GM18498 (cell line): ENCODE measurements at regions not wholly inside any gene's neighbourhood (a gene's known extent, or its start where the extent isn't known, plus 50 kb on each side); places are given as distances from the start of the nearest gene placed in this dataset.
"Not testable (repeated sequence)": the region's sequence is repeated elsewhere in the genome, so short reads cannot be mapped to it uniquely, and the experiment has no call there.

Experiments
- ATAC-seq: cut with Tn5 transposase; IDR thresholded peaks from one replicate; pipeline ENCODE4 v1.9.1; 2021; ENCODE audit warnings: mild to moderate bottlenecking, moderate library complexity; ENCODE audit not compliant: unreplicated experiment

DNA sequence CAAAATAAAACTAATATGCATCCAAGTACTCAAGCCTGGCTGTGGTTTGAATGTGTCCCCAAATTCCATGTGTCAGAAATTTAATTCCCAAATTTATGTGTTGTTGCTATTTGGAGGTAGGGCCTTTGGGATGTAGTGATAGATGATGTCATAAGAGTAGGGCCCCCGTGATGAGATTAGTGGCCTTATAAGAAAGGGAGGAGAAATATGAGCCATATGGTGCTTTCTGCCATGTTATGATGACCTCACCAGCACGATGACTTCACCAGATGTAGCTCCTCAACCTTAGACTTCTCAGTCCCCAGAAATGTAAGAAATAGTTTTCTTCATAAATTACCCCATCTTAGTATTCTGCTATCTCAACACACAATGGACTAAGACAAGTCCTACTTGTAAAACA, 2264.0 kb downstream of the ARAP2 start:
- no peak for ATAC-seq

DNA sequence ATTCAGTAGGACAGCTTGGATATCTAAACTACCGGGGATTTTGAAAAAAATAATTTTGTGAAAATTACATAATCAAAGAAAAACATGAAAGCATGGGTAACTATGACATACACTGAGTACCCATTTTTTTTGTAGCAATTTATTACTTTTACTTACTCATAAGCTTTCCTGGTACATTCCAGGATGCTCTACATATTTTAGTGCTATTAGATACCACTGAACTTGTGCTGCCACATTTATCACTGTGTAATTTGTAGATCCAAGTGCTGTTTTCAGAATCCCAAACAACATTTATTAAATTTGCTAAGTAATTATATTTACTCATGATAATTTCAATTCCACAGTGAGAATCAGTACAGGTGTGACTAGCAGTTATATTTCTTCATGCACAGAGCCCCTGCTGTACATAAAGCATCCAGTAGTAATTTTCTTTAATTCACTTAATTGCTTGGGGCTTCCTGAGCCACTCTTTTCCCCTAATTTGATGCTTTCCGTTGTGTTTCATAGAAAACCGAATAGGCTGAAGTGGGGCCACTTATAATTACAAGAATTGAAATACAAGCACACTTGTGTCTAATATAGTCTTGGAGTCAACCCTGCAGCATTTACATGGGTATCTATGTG, 2254.4 kb downstream of the ARAP2 start:
- no peak for ATAC-seq

DNA sequence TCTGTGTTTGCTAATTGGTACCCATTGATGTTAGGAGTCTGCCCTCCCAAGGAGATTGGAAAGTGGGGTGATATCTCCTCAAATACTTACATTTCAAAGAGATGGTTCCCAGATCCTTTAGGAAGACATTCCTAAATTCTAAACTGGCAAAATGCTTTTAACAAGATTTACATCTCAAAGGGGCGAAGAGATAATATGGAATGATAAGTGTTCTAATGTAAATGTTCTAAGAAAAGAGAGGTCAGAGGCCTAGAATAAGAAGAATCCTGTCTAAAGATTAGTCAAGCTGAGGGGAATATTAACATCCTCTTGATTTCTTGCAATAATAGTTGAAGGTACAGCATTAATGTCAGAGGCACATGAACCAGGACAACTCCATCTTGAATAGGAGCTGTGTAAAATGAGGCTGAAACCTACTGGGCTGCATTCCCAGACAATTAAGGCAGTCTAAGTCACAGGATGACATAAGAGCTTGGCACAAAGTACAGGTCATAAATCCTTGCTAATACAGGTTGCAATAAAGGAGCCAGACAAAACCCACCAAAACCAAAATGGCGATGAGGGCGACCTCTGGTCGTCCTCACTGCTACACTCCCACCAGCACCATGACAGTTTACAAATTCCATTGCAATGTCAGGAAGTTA, 2248.1 kb downstream of the ARAP2 start:
- ATAC-seq, result no peak

DNA sequence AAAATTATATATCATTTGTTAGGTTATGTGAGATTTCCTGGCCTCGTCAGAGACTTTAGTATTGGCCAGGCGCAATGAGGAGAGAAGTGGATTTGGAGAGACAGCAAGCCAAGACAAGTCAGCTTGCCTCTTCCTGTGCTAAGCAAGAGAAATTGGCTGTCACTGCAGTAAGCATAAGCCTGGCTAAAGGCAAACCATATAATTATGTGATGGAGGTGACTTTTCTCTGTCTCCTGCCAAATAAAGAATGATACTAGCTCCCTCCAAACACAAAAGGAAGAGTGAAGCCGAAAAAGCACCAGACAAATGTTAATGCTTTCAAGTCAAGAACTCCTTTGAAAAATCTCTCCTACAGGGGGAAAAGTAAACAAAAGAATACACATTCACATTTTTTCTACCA, 2246.0 kb downstream of the ARAP2 start:
- ATAC-seq, result no peak

DNA sequence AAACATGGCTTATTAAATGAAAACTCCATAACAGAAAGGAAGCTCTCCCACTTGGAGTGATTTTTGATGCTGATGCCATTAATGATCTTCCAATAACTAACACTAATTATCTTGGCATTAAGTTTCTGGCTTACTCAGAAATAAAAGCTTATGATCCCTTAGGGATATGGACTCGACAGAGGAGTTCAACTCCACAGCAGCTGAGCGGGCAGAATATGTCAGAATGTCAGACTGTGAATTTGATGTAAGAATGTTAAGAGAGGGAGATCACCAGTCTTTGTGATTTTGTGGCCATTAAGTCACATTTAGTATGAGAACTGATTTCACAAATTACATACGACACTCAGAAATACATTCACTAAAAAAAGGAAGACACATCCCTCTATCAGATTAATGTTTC, 2244.0 kb downstream of the ARAP2 start:
- no peak for ATAC-seq

DNA sequence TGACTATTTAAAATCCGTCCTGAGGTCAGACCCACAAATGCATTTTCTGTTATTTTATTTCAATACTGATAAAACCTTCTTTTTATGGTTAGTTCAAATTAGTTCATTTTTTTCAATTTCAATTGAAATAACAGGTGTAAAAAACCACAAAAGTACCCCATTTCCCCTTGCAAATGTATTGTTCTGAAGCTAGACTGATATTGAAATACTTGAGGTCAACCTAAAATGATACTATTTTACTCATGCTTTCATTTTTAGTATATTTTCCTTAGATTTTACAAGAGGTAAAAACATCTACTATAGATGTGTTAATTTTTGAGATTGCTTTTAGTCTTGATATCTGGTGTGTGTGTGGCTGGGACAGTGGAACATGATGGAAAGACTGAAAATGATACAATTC, 2237.8 kb downstream of the ARAP2 start:
- not testable (repeated sequence) for ATAC-seq

DNA sequence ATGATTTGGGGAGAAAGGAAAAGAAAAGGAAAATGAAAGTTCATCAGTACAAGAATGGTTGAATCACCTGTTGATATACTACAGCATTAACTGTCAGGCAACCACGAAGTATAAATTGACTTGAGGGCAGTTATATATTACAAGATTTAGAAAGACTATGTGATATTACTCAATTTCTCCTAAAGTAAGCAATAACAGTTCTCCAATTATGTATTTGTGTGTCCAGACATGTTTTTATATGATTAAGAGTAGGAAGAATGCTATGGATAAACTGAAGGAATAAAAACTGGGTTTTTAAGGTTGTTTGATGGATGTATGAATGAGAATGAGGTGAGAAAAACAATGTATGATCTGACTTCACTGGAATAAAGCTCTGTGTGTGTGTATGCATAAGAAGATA, 2234.4 kb downstream of the ARAP2 start:
- ATAC-seq, result no peak

DNA sequence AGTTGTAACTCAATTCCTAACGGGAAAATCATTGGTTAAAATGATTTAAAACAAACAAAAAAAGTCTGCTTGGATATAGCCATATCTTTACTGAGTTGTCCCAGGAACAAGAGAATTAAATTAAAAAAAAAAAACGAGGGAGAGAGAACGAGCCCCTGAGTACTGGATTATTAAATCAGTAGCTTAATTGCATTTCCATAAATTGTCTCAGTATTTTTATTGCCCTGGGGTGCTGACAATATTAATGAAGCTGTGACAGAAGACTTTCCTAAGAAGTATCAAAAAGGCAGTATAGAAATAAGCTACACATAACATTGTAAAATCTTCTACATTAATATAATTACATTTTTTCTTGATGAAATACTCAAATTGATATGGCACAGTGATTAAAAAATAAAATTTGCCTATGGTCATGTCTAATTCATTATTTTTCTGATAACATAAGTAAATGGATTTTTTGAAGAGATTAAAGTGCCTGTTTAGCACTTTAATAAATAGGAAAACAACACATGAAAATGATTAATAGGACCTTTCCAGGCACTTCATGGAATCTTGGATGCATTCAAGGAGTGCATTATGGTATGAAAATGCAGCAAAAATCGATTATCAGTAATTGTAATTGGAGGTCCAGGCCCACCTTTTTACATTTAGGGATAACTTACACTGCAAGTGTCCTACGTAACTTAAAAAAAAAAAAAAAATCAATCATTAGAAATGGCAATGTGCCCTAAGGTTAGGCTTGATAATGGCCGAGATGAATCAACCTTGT, 2233.4 kb downstream of the ARAP2 start:
- ATAC-seq, result no peak

DNA sequence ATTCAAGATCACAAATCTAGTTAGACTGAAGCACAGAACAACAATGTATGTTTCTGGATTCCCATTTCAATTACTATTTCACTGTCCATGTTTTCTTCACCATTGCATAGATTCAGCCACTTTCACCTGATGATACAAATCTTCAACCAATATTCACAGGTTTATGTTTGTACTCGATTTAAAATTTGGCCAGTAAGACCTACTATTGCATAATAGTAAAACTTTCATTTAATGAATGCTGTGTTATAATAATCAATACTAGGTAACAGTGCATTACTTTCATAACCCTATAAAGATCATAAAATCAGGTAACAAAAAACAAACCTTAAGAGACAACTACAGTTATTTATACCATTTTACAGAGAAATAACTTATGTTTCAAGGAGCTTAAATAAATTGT, 2209.1 kb downstream of the ARAP2 start:
- no peak for ATAC-seq

DNA sequence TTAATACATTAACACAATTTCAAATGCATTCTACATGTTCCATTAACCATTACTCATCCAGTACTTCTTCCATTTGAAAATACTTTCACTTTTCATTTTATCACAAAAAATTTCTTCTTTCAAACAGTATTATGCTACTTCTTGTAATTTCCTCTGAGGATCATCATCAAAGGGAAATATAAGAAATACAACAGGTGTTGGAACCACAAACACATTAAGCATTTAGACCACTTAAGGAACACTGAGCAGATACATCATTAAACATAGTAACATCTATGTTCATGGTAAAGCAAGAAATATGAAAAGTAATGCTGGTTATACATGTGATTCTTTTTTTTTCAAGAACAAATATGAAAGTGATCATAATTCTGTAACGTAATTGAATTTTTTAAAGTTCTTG, 2207.0 kb downstream of the ARAP2 start:
- ATAC-seq, result no peak

DNA sequence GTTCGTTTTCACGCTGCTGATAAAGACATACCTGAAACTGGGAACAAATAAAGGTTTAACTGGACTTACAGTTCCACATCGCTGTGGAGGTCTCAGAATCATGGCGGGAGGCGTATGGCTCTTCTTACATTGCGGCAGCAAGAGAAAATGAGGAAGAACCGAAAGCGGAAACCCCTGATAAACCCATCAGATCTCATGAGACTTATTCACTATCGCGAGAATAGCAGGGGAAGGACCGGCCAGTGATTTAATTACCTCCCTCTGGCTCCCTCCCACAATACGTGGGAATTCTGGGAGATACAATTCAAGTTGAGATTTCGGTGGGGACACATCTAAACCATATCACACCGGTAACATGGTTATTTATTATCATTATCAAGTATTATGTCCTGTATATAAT, 2204.5 kb downstream of the ARAP2 start:
- no peak for ATAC-seq

DNA sequence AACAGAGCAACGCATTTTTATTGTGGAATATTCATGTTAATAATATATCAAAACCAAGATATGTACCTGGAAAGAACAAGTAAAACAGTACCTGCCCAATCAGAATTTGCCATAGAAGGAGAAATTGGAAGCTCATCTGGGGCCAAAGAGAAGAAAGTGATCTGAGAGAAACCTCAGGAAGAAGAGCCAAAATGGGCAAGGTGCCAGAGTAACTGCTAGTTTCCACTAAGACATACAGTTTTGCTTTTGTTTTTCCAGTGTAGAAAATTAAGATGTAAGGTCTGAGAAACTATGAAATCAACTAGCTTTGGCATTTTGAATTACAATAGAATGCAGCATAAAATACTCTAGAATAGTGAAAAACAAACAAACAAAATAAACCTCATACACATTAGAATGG, 2201.2 kb downstream of the ARAP2 start:
- no peak for ATAC-seq

DNA sequence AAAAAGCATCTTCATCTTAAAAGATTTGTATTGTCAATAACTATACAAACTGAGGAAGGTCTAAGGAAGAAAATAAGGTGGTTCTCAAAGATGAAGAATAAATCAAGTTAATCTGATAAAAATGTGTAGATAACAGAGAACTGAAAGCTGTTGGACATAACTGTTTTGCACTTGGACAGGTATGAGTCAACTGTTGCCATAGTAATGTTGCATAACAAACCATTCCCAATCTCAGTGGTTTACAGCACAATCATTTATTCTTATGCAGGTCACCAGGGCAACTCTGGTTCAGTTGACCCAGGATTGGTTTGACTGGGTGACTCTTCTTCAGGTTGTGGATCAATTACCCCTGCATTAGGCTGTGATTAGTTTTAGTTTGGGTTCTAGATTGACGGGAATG, 2197.7 kb downstream of the ARAP2 start:
- no peak for ATAC-seq

DNA sequence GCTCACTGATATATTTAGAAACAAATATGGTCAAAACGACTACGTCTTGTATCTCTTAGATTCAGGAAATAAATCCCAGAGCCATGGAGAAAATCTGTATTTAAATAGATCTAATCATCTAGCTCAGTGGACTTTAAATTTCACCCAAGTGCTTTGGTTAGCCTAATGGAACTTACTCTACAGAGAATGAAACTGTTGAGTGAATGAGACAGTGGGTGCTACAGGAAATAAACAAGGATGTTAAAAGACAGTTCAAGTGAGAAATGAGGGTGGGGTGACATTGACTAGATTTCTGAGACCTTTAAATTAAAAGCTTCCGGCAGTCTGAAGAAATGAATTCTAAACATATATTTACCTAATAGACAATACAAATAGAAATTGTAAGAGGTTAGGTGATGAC, 2197.0 kb downstream of the ARAP2 start:
- ATAC-seq, result no peak

DNA sequence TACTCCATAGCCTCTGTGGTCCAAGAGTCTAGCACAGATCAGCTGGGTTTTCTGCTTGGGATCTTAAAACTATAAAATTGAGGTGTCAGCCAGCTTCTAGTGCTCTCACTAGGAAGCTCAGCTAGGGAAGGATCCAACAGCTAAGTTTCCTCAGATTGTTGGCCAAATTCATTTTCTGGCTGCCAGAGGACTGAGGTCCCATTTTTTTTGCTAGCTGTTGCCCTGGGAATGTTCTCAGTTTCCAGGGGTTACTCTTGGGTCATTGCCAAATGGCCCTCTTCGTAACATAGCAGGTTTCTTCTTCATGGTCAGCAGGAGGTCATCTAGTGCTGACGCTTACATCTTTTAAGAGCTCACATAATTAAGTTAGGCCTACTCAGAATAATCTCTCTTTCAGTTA, 2178.2 kb downstream of the ARAP2 start:
- ATAC-seq, result no peak

DNA sequence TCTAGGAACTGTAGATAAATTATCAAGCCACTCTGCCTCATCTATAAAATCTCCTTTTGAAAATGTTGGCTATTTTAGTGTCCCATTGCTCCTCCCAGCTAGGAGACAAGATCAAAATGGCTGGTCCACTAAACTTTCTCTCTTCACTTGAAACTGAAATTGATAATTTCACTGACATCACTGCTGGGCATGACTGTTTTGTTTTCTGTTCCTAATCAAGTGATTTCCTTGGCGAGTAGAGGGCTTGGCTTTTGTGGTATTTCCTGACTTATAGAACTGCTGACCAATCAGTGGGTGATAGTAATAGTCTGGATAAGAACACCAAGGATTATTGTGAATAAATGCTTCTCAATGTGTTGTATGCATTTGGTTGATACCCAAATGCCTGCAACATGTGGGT, 2152.9 kb downstream of the ARAP2 start:
- no peak for ATAC-seq

DNA sequence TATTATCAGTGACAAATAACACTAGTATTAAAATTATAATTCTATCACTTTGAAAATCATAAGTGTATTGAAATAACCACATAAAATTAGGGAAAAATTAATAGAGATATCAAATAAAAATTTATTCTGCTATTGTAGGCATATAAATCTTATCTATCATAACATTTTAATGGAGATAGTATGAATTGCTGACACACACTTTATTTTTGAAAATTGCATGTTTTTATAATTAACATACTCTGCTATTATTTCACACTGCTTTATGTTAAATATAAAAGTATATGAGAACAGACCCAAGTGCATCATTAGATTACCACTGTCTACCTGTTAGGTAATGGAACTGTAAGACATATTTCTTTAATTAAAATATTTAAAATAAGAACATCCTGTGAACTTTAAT, 2150.2 kb downstream of the ARAP2 start:
- no peak for ATAC-seq

DNA sequence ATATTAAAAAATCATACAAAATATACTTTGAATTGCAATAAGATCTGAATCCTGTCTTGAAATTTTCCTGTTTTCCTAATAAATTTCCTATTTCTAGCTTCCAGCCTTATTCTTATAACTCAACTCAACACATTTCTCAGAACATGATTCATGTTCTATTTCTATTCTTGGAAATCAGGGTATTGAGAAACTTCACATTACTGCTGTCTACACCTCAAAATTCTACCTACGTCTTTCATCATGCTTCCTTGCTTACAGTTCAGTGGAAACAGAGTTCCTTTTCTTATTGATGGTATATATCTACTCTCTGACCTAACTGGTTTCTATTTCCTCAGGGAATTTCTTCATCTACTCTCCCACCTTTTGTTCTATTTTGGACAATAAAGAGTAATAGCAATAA, 2139.0 kb downstream of the ARAP2 start:
- no peak for ATAC-seq

DNA sequence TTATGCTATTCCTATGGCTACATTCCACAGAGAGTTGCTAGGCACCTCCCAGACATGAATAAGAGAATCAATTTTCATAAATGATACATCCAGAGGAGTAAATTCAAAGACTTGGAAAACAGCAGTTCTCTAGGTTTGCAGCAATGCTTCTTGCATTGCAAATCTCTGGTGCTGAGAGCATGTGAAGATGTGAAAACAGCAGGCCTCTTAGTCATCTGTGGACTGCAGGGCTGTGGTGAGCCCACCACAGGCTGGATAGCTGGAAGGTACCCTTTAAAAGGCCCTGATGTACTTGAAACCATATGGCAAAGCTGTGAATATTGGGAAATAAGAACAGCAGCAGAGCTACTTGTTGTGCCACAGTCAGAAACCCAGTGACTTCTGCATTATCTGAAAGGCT, 2135.9 kb downstream of the ARAP2 start:
- ATAC-seq, result no peak

DNA sequence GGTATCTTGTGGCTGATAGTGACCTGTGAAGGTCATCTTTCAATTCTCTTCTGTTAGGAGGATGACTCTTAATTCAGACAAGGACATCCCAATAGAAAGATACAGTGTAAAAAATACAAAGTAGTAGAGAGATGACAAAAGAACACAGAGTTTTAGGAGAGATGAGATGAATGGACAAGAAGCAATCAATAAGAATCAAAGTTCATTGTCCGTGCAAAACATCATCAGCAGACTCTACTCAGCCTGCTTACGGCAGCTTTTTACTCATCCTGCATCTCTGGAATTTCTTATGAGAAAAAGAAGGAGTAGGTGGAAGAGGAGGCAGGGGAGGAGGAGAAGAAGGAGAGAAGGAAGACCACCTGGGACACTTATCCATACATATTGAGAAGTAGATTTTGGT, 2131.7 kb downstream of the ARAP2 start:
- ATAC-seq, result no peak

DNA sequence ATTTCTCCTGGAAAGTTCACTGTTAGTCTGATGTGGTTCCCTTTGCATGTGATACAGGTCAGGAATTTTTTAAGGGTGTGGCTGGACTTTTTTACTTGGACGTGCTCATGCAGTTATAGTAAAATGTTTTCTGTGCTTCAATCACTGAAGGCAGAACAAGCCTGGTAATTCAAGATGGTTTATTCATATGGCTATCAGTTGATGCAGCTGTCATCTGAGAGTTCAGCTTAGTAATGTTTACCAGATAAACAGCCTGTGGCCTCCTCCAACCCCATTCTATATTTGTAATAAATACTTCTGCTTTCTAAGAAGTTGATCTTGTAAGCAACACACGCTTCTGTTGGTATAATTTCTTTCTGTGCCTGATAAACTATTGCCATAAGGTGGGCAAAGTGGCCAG, 2105.9 kb downstream of the ARAP2 start:
- ATAC-seq, result no peak

DNA sequence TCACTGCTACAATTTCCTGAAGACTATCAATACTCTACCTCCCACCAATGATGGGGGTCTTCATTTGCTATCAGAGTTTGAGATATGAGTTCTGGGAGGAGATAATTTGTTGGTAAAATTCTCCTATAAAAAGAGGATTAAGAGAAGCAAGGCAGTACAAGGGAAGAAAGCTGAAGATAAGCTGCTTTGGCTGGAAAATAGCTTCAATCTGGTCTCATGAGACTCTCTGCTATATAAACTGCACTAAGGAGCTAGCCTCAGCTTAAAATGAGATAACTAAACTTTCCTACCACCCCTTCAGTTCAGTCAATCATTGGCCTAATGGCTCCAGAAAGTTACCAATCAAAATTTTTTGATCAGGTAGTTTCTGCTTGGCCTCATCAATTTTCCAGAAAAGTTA, 2105.0 kb downstream of the ARAP2 start:
- ATAC-seq, result no peak
